ENCODE measurements at regions not wholly inside any gene's neighbourhood (a gene's known extent, or its start where the extent isn't known, plus 50 kb on each side); places are given as distances from the start of the nearest gene placed in this dataset.

GRCh38 chr13:111907341-111907880, 159.5 kb upstream of the SOX1 start:
- intact Hi-C loops (cut with micrococcal nuclease; ENCODE audit: unreplicated experiment) (no loop called here), in situ Hi-C loops (cut with HindIII; ENCODE audit: low pct_unique_long_range_greater_than_20kb, low sequenced_read_pairs) (no loop called here)
- no peaks in the 10 kb centered on the region for H3K36me3 ChIP-seq (ENCODE audit: control insufficient read depth, insufficient read depth, low read length)
- no peaks in the 10 kb centered on the region for H3K4me1 ChIP-seq (ENCODE audit: control insufficient read depth, insufficient read depth, low read length)
- H3K27ac ChIP-seq (ENCODE audit: low read length) = no peak overlapping the region
- TF ChIP-seq CTCF (IDR thresholded peaks at IDR 0.05) = no peak
- no peaks in the 10 kb centered on the region for H3K9me3 ChIP-seq (ENCODE audit: control insufficient read depth, insufficient read depth, low read depth, low read length)
- no TSS peak for BruUV-seq (replicated peaks)
- DNase-seq (ENCODE audit: low read depth, low spot score) (no peak), ATAC-seq (no peak)
- no peak overlapping the region for H3K4me3 ChIP-seq (ENCODE audit: low read depth in 2 of 2, low read length in 2 of 2)
- POLR2A ChIA-PET = no interaction called here
- H3K27me3 ChIP-seq (ENCODE audit: control insufficient read depth, insufficient read depth, low read length) = no peaks in the 10 kb centered on the region
- CTCF ChIA-PET = no interaction called here

GRCh38 chr13:111908361-111908760, 158.6 kb upstream of the SOX1 start:
- no peaks in the 10 kb centered on the region for H3K27me3 ChIP-seq (ENCODE audit: control insufficient read depth, insufficient read depth, low read length)

More at GRCh38 chr13:111908361-111908760, 158.6 kb upstream of the SOX1 start:
- intact Hi-C loops (cut with micrococcal nuclease; ENCODE audit: unreplicated experiment) = no loop called here
- no TSS peak for BruUV-seq (replicated peaks)
- Histone ChIP-seq H3K4me3 (ENCODE audit: low read depth in 2 of 2, low read length in 2 of 2) (no peak overlapping the region), H3K36me3 (ENCODE audit: control insufficient read depth, insufficient read depth, low read length) (no peaks in the 10 kb centered on the region), H3K27ac (ENCODE audit: low read length) (no peak overlapping the region), H3K4me1 (ENCODE audit: control insufficient read depth, insufficient read depth, low read length) (no peaks in the 10 kb centered on the region), H3K9me3 (ENCODE audit: control insufficient read depth, insufficient read depth, low read depth, low read length) (no peaks in the 10 kb centered on the region)
- ATAC-seq (no peak), DNase-seq (ENCODE audit: low read depth, low spot score) (no peak)
- ChIA-PET CTCF (no interaction called here), POLR2A (no interaction called here)
- TF ChIP-seq POLR2AphosphoS5 (IDR thresholded peaks at IDR 0.05; ENCODE audit: low read depth, low read length) = no peak
- TF ChIP-seq TCF7L2 (IDR thresholded peaks at IDR 0.05; ENCODE audit: low read depth, low read length) = no peak
- no peak for TF ChIP-seq REST (IDR thresholded peaks at IDR 0.05; ENCODE audit: insufficient read depth in 1 of 2, low read depth in 2 of 2, low read length in 1 of 2)
- TF ChIP-seq SIN3A (IDR thresholded peaks at IDR 0.05; ENCODE audit: borderline replicate concordance, insufficient read depth, low read depth, low read length) = no peak
- no peak for TF ChIP-seq CTCF (IDR thresholded peaks at IDR 0.05)
- in situ Hi-C loops (cut with HindIII; ENCODE audit: low pct_unique_long_range_greater_than_20kb, low sequenced_read_pairs) = no loop called here
